ENCODE measurements at regions not wholly inside any gene's neighbourhood (a gene's known extent, or its start where the extent isn't known, plus 50 kb on each side); places are given as distances from the start of the nearest gene placed in this dataset.
"Not testable (repeated sequence)": the region's sequence is repeated elsewhere in the genome, so short reads cannot be mapped to it uniquely, and the experiment has no call there.

DNA sequence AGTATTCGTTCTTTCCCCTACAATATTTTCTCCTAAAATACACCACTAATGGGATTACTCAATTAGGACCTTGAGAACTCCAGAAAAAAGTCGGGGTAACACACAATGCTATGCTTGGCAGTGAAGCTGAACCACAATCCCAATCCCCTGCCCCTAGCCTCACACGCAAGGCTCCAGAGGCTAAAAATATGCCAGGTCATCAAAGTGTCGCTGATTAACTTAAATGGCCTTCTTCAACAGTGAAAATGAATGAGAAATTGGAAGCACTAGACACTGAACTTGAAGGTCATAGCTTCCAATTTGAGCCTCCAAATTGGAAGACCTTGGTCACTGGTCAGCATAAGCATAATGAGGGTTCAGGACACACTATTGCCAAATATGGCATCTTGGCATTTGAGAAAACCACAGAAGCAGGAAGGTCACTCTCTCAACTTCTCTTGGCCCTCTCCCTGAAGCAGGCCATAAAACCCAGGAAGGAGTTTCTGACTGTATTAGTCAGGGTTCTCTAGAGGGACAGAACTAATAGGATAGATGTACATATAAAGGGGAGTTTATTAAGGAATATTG lies 86.0 kb upstream of the SATB2 start:
- TF ChIP-seq, protein P1, sequence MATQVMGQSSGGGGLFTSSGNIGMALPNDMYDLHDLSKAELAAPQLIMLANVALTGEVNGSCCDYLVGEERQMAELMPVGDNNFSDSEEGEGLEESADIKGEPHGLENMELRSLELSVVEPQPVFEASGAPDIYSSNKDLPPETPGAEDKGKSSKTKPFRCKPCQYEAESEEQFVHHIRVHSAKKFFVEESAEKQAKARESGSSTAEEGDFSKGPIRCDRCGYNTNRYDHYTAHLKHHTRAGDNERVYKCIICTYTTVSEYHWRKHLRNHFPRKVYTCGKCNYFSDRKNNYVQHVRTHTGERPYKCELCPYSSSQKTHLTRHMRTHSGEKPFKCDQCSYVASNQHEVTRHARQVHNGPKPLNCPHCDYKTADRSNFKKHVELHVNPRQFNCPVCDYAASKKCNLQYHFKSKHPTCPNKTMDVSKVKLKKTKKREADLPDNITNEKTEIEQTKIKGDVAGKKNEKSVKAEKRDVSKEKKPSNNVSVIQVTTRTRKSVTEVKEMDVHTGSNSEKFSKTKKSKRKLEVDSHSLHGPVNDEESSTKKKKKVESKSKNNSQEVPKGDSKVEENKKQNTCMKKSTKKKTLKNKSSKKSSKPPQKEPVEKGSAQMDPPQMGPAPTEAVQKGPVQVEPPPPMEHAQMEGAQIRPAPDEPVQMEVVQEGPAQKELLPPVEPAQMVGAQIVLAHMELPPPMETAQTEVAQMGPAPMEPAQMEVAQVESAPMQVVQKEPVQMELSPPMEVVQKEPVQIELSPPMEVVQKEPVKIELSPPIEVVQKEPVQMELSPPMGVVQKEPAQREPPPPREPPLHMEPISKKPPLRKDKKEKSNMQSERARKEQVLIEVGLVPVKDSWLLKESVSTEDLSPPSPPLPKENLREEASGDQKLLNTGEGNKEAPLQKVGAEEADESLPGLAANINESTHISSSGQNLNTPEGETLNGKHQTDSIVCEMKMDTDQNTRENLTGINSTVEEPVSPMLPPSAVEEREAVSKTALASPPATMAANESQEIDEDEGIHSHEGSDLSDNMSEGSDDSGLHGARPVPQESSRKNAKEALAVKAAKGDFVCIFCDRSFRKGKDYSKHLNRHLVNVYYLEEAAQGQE (IDR thresholded peaks at IDR 0.05; ENCODE audit: insufficient read depth in 1 of 2, low read depth in 2 of 2, low read length in 1 of 2) = no peak
- TF ChIP-seq, protein P2, sequence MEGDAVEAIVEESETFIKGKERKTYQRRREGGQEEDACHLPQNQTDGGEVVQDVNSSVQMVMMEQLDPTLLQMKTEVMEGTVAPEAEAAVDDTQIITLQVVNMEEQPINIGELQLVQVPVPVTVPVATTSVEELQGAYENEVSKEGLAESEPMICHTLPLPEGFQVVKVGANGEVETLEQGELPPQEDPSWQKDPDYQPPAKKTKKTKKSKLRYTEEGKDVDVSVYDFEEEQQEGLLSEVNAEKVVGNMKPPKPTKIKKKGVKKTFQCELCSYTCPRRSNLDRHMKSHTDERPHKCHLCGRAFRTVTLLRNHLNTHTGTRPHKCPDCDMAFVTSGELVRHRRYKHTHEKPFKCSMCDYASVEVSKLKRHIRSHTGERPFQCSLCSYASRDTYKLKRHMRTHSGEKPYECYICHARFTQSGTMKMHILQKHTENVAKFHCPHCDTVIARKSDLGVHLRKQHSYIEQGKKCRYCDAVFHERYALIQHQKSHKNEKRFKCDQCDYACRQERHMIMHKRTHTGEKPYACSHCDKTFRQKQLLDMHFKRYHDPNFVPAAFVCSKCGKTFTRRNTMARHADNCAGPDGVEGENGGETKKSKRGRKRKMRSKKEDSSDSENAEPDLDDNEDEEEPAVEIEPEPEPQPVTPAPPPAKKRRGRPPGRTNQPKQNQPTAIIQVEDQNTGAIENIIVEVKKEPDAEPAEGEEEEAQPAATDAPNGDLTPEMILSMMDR (IDR thresholded peaks at IDR 0.05) = no peak
- TF ChIP-seq POLR2AphosphoS5 (IDR thresholded peaks at IDR 0.05; ENCODE audit: low read depth, low read length) (no peak), SIN3A (IDR thresholded peaks at IDR 0.05; ENCODE audit: borderline replicate concordance, insufficient read depth, low read depth, low read length) (no peak), TCF7L2 (IDR thresholded peaks at IDR 0.05; ENCODE audit: low read depth, low read length) (no peak)
- POLR2A ChIA-PET = no interaction called here
- CTCF ChIA-PET = no interaction called here

DNA sequence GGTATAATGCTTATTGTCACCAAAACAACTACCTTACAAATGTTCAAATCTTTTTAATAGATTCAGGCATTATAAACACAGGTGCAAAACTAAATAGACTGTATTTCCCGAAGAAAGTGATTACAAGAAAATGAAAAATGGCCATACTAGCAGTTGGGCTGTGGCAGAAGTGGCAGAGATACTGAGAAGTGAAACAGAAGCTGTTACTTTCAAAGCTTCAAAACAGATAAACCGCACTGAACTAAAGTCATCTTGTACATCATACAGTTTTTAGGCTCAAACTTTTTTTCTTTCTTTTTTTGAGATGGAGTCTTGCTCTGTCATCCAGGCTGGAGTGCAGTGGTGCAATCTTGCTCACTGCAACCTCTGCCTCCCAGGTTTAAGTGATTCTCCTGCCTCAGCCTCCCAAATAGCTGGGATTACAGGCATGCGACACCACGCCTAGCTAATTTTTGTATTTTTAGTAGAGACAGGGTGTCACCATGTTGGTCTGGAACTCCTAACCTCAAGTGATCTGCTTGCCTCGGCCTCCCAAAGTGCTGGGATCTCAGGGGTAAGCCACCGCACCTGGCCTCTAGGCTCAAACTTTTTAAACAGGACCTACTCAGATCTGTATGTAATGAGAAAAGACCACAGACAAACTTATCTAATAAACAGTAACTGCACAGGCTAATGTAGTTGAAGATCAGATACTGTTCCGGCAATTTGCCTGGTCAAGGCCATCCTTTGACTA lies 77.9 kb upstream of the SATB2 start:
- Histone ChIP-seq H3K4me1 (ENCODE audit: control insufficient read depth, insufficient read depth, low read length) (no peaks in the 10 kb centered on the region), H3K27me3 (ENCODE audit: control insufficient read depth, insufficient read depth, low read length) (peaks cover 10% of the 10 kb centered on the region), H3K27ac (ENCODE audit: low read length) (no peak overlapping the region), H3K36me3 (ENCODE audit: control insufficient read depth, insufficient read depth, low read length) (no peaks in the 10 kb centered on the region), H3K9me3 (ENCODE audit: control insufficient read depth, insufficient read depth, low read depth, low read length) (no peaks in the 10 kb centered on the region), H3K4me3 (ENCODE audit: low read depth in 2 of 2, low read length in 2 of 2) (no peak overlapping the region)
- TF ChIP-seq SIN3A (IDR thresholded peaks at IDR 0.05; ENCODE audit: borderline replicate concordance, insufficient read depth, low read depth, low read length) = no peak
- TF ChIP-seq TCF7L2 (IDR thresholded peaks at IDR 0.05; ENCODE audit: low read depth, low read length) = no peak
- no peak for TF ChIP-seq POLR2AphosphoS5 (IDR thresholded peaks at IDR 0.05; ENCODE audit: low read depth, low read length)
- TF ChIP-seq, protein P1 (IDR thresholded peaks at IDR 0.05; ENCODE audit: insufficient read depth in 1 of 2, low read depth in 2 of 2, low read length in 1 of 2) = no peak
- TF ChIP-seq, protein P2 (IDR thresholded peaks at IDR 0.05) = no peak
- POLR2A ChIA-PET = interaction anchor here (0.6 kb wide), 1 partner anchor 1490 kb away, joined by 3 read pairs; no protein-coding TSS in a partner anchor
- DNase-seq (ENCODE audit: low read depth, low spot score) (no peak), ATAC-seq (no peak)
- no TSS peak for BruUV-seq (replicated peaks)
- in situ Hi-C loops (cut with HindIII; ENCODE audit: low pct_unique_long_range_greater_than_20kb, low sequenced_read_pairs) (no loop called here), intact Hi-C loops (cut with micrococcal nuclease; ENCODE audit: unreplicated experiment) (no loop called here)
- CTCF ChIA-PET = no interaction called here

More for the DNA sequence above, 86.0 kb upstream of the SATB2 start:
- DNase-seq (ENCODE audit: low read depth, low spot score) (no peak), ATAC-seq (no peak)
- no peak overlapping the region for H3K4me3 ChIP-seq (ENCODE audit: low read depth in 2 of 2, low read length in 2 of 2)
- in situ Hi-C loops (cut with HindIII; ENCODE audit: low pct_unique_long_range_greater_than_20kb, low sequenced_read_pairs) = no loop called here
- H3K9me3 ChIP-seq (ENCODE audit: control insufficient read depth, insufficient read depth, low read depth, low read length) = no peaks in the 10 kb centered on the region
- intact Hi-C loops (cut with micrococcal nuclease; ENCODE audit: unreplicated experiment) = no loop called here
- no peaks in the 10 kb centered on the region for H3K4me1 ChIP-seq (ENCODE audit: control insufficient read depth, insufficient read depth, low read length)
- no peaks in the 10 kb centered on the region for H3K36me3 ChIP-seq (ENCODE audit: control insufficient read depth, insufficient read depth, low read length)
- no TSS peak for BruUV-seq (replicated peaks)
- no peak overlapping the region for H3K27ac ChIP-seq (ENCODE audit: low read length)
- H3K27me3 ChIP-seq (ENCODE audit: control insufficient read depth, insufficient read depth, low read length) = peaks cover 11% of the 10 kb centered on the region

DNA sequence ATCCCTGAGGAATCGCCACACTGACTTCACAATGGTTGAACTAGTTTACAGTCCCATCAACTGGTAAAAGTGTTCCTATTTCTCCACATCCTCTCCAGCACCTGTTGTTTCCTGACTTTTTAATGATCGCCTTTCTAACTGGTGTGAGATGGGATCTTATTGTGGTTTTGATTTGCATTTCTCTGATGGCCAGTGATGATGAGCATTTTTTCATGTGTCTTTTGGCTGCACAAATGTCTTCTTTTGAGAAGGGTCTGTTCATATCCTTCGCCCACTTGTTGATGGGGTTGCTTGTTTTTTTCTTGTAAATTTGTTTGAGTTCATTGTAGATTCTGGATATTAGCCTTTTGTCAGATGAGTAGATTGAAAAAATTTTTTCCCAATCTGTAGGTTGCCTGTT lies 76.1 kb upstream of the SATB2 start:
- BruUV-seq (replicated peaks); DNase-seq (ENCODE audit: low read depth, low spot score); H3K4me1 ChIP-seq (ENCODE audit: control insufficient read depth, insufficient read depth, low read length); POLR2A ChIA-PET; ATAC-seq; H3K27ac ChIP-seq (ENCODE audit: low read length); H3K36me3 ChIP-seq (ENCODE audit: control insufficient read depth, insufficient read depth, low read length); H3K9me3 ChIP-seq (ENCODE audit: control insufficient read depth, insufficient read depth, low read depth, low read length); H3K4me3 ChIP-seq (ENCODE audit: low read depth in 2 of 2, low read length in 2 of 2); intact Hi-C loops (cut with micrococcal nuclease; ENCODE audit: unreplicated experiment); CTCF ChIA-PET; in situ Hi-C loops (cut with HindIII; ENCODE audit: low pct_unique_long_range_greater_than_20kb, low sequenced_read_pairs); H3K27me3 ChIP-seq (ENCODE audit: control insufficient read depth, insufficient read depth, low read length): not testable (repeated sequence)
